Small intestine (tissue), 7 donors: ENCODE measurements at regions not wholly inside any gene's neighbourhood (a gene's known extent, or its start where the extent isn't known, plus 50 kb on each side); places are given as distances from the start of the nearest gene placed in this dataset.

Experiments used
- DNase-seq, 2 donors: peaks; one replicate each; pipeline versions ENCODE4 v3.0.0 to v3.0.0-alpha.2; 2013
- FAIRE-seq: peaks from 2 replicates; lab custom pipeline; 2012; peaks lifted over from hg19 to GRCh38; lab: Jason Lieb, UNC
- H3K27ac ChIP-seq, 3 donors: one replicate each; pipeline ENCODE4 v1.5.1; 2013; ENCODE audit warnings: low read length in 2 of 3, mild to moderate bottlenecking in 2 of 3, control low read depth in 1 of 3, inconsistent platforms in 1 of 3, low read depth in 1 of 3, moderate library complexity in 1 of 3
- H3K27me3 ChIP-seq, 3 donors: one replicate each; pipeline ENCODE4 v1.6.1; 2013; ENCODE audit warnings: low read length in 3 of 3, inconsistent platforms in 1 of 3; ENCODE audit not compliant: control insufficient read depth in 3 of 3, insufficient read depth in 3 of 3
- H3K36me3 ChIP-seq, 3 donors: one replicate each; pipeline ENCODE4 v1.6.1; 2013; ENCODE audit warnings: low read length in 3 of 3, inconsistent platforms in 1 of 3, low read depth in 1 of 3, mild to moderate bottlenecking in 1 of 3, moderate library complexity in 1 of 3; ENCODE audit not compliant: control insufficient read depth in 3 of 3, insufficient read depth in 2 of 3
- H3K4me1 ChIP-seq, 3 donors: one replicate each; pipeline ENCODE4 v1.6.1; 2013; ENCODE audit warnings: low read length in 2 of 3, inconsistent platforms in 1 of 3, low read depth in 1 of 3, mild to moderate bottlenecking in 1 of 3, moderate library complexity in 1 of 3; ENCODE audit not compliant: control insufficient read depth in 3 of 3, insufficient read depth in 2 of 3
- H3K4me3 ChIP-seq, 3 donors: one replicate each; pipeline ENCODE4 v1.5.1; 2013; ENCODE audit warnings: low read length in 3 of 3, control low read depth in 1 of 3, inconsistent platforms in 1 of 3, low read depth in 1 of 3, mild to moderate bottlenecking in 1 of 3, moderate library complexity in 1 of 3
- H3K9me3 ChIP-seq, 2 donors: one replicate each; pipeline ENCODE4 v1.6.1; 2013; ENCODE audit warnings: low read depth in 1 of 2, low read length in 1 of 2; ENCODE audit not compliant: control insufficient read depth in 2 of 2, insufficient read depth in 1 of 2
- whole genome bisulfite sequencing, 3 donors: extraction: QIAGEN DNeasy Blood & Tissue Kit; methylation state at CpG; one replicate each; pipeline ENCODE4 v1.1.7; 2013; 5-methylcytosine and 5-hydroxymethylcytosine counted together
- donor health status: healthy with polysubstance abuse.
- donor health status: control.
- donor health status: control.
- donor health status: Bipolar disorder and iron deficiency.
- donor health status: healthy.

DNA sequence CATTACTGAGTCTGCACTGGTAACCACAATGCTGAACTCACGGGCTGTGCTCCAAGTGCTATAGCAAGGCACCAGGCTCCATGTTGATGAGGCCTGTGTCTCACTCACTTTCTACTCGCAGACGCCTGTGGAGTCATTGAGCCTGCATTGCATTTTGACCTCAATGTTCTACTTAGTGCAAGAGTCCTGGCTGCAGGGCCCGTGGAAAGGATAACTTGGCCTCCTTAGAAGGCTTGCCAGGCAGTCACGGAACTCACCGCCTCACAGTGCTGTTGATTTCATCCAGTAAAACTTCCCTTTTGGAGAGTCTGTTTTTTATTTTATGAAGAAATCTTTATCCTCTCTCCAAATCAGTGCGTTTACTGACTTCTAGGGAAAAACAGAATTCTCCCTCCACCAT, 290.4 kb downstream of the RNF144A start:
- WGBS, 3 donors, result 91 to 92% (median 91%) methylated on average over 7 of the region's 7 CpGs

DNA sequence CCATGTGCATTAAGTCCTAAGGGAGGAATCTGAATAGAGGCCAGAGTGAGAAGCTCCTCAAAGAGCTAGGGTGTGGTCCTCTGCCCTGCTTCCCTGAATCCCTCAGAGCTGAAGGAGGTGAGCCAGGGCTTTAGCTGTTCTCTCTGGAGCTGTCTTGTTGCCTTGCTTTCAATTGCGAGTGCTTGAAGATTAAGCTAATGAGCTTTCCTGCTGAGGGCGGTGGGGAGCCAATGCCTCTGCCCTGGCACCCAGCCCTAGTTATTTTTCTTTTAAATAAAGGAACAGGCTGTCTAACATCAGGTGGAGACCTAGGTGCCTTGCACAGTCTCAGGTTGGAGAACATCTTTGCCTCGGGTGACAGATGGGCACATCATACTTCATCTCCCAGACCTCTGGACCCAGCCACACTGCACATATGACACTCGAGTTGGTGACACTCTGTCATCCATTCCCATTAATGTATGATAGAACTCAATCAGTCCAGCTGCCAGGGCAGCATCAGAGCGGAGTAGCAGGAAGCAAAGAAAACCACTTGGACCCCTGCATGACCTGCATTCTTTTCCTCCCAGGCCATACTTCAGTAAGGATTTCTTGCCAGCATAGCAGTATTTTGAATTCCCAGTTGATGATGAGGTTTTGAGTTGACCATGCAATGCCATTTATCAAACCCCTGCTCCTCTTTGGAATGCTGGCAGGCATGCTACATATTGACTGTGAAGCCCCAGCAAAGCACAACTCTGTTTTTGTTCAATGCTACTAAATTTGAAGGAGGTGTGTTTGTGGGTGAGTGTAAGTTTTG, 292.7 kb downstream of the RNF144A start:
- Histone ChIP-seq H3K9me3 (no peaks in the 10 kb centered on the region), H3K4me3 (no peak overlapping the region), H3K27ac (no peak overlapping the region), H3K4me1 (no peaks in the 10 kb centered on the region), H3K36me3 (no peaks in the 10 kb centered on the region), H3K27me3 (no peaks in the 10 kb centered on the region)
- no peak for FAIRE-seq
- no peak for DNase-seq
- WGBS, 3 donors, result 69 to 76% (median 69%) methylated on average over 5 of the region's 5 CpGs

More for the DNA sequence above, 290.4 kb downstream of the RNF144A start:
- FAIRE-seq (no peak), DNase-seq (no peak)
- Histone ChIP-seq H3K9me3 (no peaks in the 10 kb centered on the region), H3K4me1 (no peaks in the 10 kb centered on the region), H3K4me3 (no peak overlapping the region), H3K27me3 (no peaks in the 10 kb centered on the region), H3K27ac (no peak overlapping the region), H3K36me3 (no peaks in the 10 kb centered on the region)

DNA sequence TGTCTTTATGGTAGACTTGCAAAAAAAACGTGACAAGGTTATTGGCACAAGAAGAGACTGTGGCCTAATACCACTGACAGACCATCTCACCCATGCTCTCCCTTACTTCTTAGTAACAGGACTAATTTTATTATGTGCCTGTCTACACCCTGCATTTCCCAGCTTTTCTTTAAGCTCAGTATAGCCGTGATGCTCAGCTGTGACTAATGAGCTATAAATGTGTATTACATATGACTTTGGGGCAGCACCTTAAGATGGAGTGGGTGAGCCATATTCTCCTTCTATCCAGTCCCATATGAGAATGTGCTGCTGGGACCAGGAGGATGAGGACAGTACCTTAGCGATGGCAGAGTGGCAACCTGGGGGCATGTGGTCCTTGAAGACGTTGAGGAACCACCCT, 293.5 kb downstream of the RNF144A start:
- Histone ChIP-seq H3K4me3 (no peak overlapping the region), H3K4me1 (no peaks in the 10 kb centered on the region), H3K36me3 (no peaks in the 10 kb centered on the region), H3K27me3 (no peaks in the 10 kb centered on the region), H3K9me3 (no peaks in the 10 kb centered on the region), H3K27ac (no peak overlapping the region)
- 70 to 77% (median 74%) methylated on average over 4 of the region's 4 CpGs for WGBS, 3 donors
- DNase-seq (no peak), FAIRE-seq (no peak)

DNA sequence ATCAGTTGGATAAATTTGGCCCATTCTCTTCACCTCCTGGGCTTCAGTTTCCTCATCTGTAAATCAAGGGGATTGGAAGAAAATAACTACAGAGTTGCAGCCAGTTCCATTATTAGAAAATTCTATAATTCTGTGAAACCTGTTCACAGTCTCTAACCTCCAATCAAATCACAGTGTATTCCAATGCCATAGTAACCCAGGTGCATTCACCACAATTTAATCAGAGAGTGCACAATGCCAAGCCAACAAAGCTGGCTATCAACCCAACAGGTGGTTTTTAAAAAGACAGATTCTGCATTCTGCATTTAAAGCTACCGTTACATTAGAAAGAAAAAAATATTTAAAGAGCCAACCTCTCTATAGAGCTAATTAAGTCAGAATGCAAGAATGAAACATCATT, 308.6 kb downstream of the RNF144A start:
- Histone ChIP-seq H3K4me3 (no peak overlapping the region), H3K9me3 (peaks cover 0 to 6% of the 10 kb centered on the region in 2 donors), H3K4me1 (no peaks in the 10 kb centered on the region), H3K27me3 (no peaks in the 10 kb centered on the region), H3K36me3 (no peaks in the 10 kb centered on the region), H3K27ac (no peak overlapping the region)
- WGBS, 3 donors, result 41 to 72% (median 53%) methylated on average over 1 of the region's 1 CpG
- FAIRE-seq, result no peak
- DNase-seq, result no peak

DNA sequence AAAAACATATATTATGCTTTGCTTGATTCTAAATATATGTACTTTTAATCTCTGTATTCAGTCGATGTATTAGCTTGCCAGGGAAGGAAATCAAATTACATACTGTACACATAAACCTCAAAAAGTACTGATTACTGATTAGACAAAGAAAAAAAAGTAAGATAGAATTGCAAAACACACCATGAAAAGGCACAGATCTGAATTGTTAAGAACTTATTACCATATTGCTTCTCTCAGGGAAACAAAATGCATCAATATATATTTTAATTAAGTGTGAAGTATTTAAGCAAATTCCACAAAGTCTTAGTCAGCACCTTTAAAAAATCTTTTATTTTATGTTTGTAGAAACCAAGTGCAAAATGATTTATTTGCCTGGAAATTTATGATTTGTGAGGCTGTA, 309.3 kb downstream of the RNF144A start:
- Histone ChIP-seq H3K9me3 (peaks cover 0 to 6% of the 10 kb centered on the region in 2 donors), H3K27me3 (no peaks in the 10 kb centered on the region), H3K4me1 (no peaks in the 10 kb centered on the region), H3K36me3 (no peaks in the 10 kb centered on the region), H3K4me3 (no peak overlapping the region), H3K27ac (no peak overlapping the region)
- WGBS, 3 donors, result 9 to 15% (median 10%) methylated on average over 1 of the region's 1 CpG
- no peak for FAIRE-seq
- no peak for DNase-seq

DNA sequence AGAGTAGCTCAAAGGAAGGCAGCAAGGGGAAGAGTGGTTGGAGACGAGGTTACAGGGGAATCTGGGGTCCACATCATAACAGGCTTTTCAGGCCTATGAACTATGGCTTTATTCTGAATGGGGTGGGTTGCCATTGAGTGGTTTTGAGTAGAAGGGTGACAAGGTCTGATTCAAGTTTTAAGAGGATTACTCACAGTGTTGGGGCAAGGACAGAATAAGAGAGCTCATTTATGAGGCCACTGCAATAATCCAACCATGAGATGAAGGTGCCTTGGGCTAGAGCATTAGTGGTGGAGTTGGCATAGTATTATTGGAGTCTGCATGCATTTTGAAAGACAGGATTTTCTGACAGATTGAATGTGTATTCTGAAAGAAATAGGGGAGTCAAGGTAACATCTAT, 315.9 kb downstream of the RNF144A start:
- no peaks in the 10 kb centered on the region for H3K27me3 ChIP-seq
- no peak overlapping the region for H3K4me3 ChIP-seq
- no peaks in the 10 kb centered on the region for H3K9me3 ChIP-seq
- FAIRE-seq, result no peak
- no peaks in the 10 kb centered on the region for H3K4me1 ChIP-seq
- no peaks in the 10 kb centered on the region for H3K36me3 ChIP-seq
- WGBS, 3 donors, result 31 to 40% (median 38%) methylated on average over 1 of the region's 1 CpG
- DNase-seq, result no peak
- no peak overlapping the region for H3K27ac ChIP-seq

DNA sequence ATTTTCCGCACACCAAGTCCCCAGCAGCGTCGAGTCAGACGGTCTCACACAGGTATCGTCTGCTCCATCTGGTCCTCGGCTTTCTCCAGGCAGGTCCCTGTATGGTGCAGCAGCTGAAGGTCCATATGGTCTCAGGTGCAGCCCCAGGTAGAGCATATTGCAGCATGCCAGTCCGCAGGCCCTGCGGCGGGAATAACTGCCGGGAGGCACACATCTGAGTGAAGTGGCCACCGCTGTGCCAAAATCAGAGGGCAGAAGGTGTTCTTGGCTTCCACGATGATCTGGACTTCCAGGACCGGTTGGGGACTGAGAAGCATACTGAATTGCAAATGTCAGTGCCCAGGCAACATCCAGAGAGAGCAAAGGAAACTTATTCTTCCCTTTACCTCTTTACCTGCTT, 320.3 kb downstream of the RNF144A start:
- Histone ChIP-seq H3K36me3 (no peaks in the 10 kb centered on the region), H3K27ac (no peak overlapping the region), H3K9me3 (no peaks in the 10 kb centered on the region), H3K4me1 (no peaks in the 10 kb centered on the region), H3K4me3 (no peak overlapping the region), H3K27me3 (no peaks in the 10 kb centered on the region)
- DNase-seq (no peak), FAIRE-seq (no peak)
- WGBS, 3 donors, result 92 to 94% (median 93%) methylated on average over 13 of the region's 13 CpGs

DNA sequence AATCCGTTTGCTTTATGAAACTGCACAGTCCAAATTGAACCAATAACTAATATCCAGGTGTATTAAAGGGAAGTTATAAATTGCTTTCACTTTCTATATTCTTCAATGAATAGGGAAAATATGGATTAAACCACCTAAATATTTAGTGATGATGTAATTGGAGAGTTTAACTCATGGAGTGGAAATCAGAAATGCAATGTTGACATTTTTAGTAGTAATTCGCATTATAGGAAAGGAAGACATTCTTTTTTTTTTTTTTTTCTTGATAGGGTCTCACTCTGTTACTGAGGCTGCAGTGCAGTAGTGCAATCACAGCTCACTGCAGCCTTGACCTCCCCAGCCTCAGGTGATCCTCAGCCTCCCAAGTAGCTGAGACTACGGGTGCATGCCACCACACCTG, 321.9 kb downstream of the RNF144A start:
- FAIRE-seq (no peak), DNase-seq (no peak)
- no peak overlapping the region for H3K27ac ChIP-seq
- H3K4me1 ChIP-seq, result no peaks in the 10 kb centered on the region
- no peaks in the 10 kb centered on the region for H3K27me3 ChIP-seq
- H3K9me3 ChIP-seq, result no peaks in the 10 kb centered on the region
- no peak overlapping the region for H3K4me3 ChIP-seq
- 33 to 74% (median 50%) methylated on average over 3 of the region's 3 CpGs for WGBS, 3 donors
- H3K36me3 ChIP-seq, result no peaks in the 10 kb centered on the region
